ENCODE measurements at regions not wholly inside any gene's neighbourhood (a gene's known extent, or its start where the extent isn't known, plus 50 kb on each side); places are given as distances from the start of the nearest gene placed in this dataset.

DNA sequence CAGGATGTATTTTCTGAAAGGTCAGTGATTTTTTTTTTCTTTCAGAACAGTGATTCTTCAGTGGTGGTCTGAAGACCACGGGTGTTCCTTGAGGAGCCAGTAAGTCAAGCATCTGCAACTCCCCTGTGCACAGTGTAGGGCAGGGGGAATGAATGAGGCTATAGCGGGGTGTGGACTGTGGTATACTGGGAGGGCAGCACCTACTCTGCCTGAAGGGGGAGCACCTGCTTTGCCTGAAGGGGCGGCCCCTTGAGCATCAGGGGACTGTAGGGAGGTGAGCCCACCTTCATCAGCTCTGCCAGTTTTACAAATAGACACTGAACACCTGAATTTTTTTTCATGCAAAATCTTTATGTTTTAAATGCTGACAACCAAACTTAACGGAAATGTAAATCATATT is 77.5 kb upstream of the RIPOR2 start:
- DNase-seq, result no peak

GRCh38 chr6:25014369-25014768 is 78.6 kb upstream of the RIPOR2 start:
- peak in 1 of 3 experiments; percentile 34 for DNase-seq

GRCh38 chr6:25014791-25015560 is 79.2 kb upstream of the RIPOR2 start:
- peak; percentile 43 to 82 (median 49) for DNase-seq

GRCh38 chr6:25016014-25016720 is 80.4 kb upstream of the RIPOR2 start:
- no peak for DNase-seq

DNA sequence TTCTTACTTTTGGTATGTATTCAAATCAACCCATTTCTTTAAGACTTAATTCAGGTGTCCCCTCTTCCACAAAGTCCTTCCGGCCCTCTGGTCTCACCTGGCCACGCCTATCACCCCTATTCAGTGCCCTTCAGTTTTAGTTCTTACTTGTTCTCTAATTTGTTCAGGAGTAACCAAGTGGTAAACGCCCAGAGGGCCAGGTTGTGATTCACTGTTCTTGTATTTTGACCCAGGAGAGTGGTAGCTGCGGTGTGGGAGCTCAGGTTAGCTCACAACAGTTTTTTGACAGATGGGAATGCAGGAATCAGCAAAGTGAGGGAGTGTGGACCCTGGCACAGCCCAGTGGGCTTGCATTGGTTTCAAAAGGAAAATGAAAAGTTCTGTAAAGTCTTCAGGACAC is 81.7 kb upstream of the RIPOR2 start:
- no peak for DNase-seq

GRCh38 chr6:25017932-25018567 is 82.3 kb upstream of the RIPOR2 start:
- peak; percentile 11 to 68 (median 20) for DNase-seq

DNA sequence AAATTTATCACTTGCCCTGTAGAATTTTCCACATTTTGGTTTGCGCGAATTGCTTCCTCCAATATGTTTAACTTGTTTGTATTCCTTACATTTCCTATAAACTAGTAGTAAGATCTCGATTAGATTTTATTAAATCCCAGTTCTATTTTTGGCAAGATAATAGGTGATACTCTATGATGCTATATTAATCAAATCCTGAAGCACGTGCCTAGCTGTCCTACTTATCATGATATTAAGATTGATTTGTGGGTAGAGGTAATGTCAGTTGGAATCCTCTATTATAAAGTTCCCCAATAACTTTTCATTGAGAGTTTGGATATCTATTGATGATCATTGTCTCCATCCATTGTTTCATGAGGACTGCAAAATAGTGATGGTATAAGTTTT is 82.8 kb upstream of the RIPOR2 start:
- DNase-seq, result no peak

- no peak for DNase-seq
Measured at GRCh38 chr6:25022140-25022553, 86.4 kb upstream of the RIPOR2 start.

- DNase-seq, result no peak
Measured at GRCh38 chr6:25023781-25024180, 88.0 kb upstream of the RIPOR2 start.

DNA sequence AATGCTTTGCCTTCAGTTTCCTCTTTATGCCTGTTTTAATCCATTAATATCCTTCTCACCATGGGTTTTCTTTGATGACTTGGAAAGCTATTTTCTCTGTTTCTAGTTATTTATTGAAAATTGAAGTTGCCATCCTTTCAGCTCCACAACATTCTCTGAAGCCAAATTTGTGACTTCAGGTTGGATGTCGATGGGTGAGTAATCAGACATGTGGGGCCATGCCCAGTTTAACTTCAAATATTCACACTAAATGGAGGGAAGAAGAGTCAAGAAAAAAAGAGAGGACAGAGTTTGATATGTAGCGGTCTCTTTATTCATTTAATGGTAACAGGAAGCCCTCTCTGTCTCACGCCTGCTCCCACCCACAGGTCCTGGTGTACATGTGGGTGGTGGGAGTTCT is 89.1 kb upstream of the RIPOR2 start:
- no peak for DNase-seq

DNA sequence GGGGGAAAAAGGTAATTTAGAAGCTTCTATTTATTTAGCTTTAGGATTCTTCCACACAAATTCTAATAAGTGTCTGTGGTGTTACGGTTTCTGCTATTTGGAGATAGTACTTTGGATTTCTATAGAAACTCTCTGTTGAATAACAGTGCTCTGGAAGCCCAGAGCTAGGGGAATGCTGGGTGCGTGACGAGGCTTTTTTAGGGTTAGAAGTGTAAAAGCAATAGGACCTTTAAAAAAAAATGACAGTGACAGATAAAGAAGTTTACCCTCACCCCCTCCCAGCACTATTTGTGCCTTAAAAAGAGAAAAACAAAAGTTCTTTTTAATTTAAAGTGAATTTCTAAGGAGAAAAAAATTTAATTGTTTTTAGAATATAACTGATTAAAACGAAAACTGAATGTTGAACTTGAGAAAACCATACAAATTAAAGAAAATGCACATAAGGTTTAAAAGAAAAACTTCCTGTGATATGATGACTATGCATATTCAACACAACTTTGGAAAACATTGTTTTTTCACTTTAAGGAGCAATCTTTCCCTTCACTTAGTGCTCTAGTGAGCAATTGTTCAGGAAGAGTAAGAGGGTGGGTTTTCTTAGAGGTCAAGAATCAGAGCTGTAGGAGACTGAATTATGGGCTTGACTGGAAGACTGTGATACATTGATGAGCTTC is 89.6 kb upstream of the RIPOR2 start:
- DNase-seq, result no peak

DNA sequence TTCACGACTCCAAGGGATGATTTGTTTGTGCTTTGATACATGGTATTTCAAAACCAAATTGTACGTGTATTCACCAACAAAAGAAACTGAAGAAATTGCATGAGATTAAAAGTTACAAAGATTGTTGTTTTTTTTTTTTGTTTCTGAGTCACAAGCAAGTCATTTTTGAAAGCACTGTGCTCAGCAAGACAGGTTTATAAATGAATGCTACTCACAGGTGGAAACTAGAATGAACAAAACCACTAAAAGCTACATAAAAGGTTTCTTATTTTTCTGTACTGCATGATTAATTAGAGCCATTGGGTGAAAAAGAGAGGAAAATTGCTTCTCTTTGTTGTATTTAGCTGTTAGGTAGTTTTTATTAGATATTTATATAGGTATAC is 90.2 kb upstream of the RIPOR2 start:
- DNase-seq, result no peak

- peak; percentile 26 to 93 (median 74) for DNase-seq
Measured at GRCh38 chr6:25026723-25027122, 91.0 kb upstream of the RIPOR2 start.

DNA sequence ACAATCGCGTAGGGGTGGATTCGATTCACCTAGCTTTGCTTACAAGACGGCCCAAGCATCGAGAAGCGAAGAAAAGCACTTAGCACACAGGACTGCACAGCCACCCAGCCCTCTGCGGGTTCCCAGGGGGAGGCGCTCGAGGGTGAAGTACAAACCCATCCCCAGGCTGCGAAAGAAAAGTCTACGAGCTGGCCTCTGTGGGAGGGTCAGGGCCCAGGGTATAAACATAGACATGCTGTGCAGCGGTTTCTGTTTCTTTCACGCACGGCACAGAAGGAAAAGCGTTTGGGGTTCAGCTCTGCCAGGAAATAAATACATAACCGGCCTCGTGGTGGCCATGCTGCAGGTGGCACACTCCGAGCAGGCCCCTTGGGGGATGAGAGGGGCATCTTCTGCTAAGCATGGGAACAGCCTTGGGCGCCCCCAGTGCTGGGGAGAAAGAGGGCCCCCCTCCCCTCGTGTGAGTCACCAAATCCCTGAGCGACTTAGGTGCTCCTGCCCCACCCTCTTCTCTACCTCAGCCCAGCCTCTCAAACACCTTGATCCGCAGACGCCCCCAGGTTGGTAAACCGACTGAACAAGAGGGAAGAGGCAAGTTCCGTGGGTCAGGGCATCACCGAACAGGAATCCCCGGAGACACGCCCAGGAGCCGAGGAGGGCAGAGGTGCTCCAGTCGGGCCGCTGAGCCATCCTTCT is 91.6 kb upstream of the RIPOR2 start:
- peak in 1 of 3 experiments; percentile 46 for DNase-seq

GRCh38 chr6:25028328-25028727 is 92.6 kb upstream of the RIPOR2 start:
- DNase-seq, result peak in 1 of 3 experiments; percentile 4

DNA sequence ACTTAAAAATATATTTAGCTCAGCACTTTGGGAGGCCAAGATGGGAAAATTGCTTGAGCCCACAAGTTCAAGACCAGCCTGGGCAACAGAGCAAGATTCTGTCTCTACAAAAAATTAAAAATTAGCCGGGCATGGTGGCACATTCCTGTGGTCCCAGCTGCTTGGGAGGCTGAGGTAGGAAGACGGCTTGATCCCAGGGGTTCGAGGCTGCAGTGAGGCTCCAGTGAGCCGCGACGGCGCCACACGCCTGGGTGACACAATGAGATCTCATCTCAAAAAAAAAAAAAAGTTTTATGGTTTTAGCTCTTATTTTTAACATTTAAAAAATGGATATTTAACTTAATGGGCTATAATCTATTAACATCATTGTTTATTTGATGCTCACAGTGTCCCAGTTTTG is 97.2 kb upstream of the RIPOR2 start:
- no peak for DNase-seq

DNA sequence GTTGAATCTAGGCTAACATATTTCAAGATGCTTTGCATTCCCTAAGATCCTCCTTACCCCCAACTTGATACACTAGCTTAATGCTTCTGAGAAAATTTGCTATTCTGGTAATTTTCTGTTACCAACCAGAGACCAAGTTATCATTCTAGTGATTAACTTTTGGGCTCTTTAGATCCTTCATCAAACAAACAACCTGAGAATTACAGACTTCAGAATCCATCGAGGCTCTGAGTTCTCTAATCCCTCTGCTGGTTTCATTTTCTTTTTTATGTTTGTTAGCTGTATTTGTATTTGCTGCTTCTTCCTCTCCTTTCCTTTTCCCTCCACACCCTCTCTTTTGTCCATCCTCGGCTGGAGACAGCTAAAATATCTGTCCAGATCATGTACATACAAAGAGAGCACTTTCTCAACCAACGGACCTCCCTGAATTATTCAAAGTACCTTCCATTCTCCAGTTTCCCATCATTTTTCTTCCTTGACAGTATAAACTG is 98.7 kb upstream of the RIPOR2 start:
- DNase-seq, result peak in 1 of 3 experiments; percentile 10

GRCh38 chr6:25035174-25035511 is 99.4 kb upstream of the RIPOR2 start:
- no peak for DNase-seq

GRCh38 chr6:25035512-25036435 is 100.0 kb upstream of the RIPOR2 start:
- no peak for DNase-seq

DNA sequence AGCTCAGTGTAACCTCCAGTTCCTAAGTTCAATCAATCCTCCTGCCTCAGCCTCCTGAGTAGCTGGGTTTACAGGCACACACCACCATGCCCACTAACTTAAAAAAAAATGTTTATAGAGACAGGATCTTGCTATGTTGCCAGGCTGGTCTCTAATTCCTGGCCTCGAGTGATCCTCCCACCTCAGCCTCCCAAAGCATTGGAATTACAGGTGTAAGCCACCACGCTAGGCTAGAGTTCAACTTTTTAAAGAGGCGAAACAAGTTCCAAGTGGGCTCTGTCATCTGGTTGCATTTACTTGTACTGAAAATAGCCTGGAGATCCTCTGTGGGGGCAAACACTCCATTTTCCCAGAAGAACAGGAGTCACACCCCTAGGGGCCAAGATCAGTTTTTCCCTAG is 100.7 kb upstream of the RIPOR2 start:
- DNase-seq, result no peak

GRCh38 chr6:25038300-25038699 is 102.5 kb upstream of the RIPOR2 start:
- no peak for DNase-seq

DNA sequence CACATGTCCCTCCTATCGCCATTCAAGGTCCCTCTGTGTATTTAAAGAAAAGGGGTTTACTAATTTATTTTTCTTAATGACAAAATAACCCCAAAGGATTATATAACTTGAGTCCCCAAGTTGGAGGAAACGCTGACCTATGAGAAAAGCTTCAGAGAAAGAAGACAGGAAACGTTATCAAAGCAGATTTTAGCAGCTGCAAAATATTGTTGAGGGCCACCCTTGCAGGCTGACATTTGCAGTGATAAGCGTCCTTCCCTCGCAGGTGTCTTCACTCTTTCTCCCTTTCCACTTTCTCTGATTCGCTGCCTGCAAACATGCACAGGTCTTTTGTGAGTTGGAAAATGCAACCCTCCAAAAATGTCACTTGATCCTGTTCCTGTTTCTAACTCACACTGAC is 103.2 kb upstream of the RIPOR2 start:
- no peak for DNase-seq
